ENCODE measurements at regions not wholly inside any gene's neighbourhood (a gene's known extent, or its start where the extent isn't known, plus 50 kb on each side); places are given as distances from the start of the nearest gene placed in this dataset.

DNA sequence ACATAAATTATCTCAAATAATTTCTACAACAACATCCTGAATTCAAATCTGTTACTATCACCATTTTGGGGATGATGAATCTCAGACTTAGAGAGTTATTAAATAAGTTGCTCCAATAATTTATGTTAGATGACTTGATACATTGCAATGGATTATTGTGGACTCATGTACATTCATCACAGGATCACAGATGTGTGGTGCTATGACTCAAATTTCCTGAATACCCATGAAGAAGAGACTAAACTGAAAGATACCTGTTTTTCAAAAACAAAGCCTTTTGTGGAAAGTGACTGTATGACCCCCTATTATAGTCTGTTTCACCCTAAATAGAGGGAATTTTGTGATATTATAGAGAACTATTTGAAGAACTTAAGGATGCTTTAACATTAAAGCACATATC is 315.0 kb downstream of the PLA2G4A start:
- H3K27me3 ChIP-seq (replicated peaks in 1 of 7) = no peaks in the 10 kb centered on the region
- intact Hi-C loops (cut with DNase I; ENCODE audit: low total_unique reads) = no loop called here
- DNase-seq = no peak
- H3K36me3 ChIP-seq = no peaks in the 10 kb centered on the region
- no peak overlapping the region for H3K4me3 ChIP-seq
- no peak for TF ChIP-seq POLR2A (IDR thresholded peaks at IDR 0.05)
- no peak for TF ChIP-seq POLR2AphosphoS5 (IDR thresholded peaks at IDR 0.05)
- TF ChIP-seq, protein P1, sequence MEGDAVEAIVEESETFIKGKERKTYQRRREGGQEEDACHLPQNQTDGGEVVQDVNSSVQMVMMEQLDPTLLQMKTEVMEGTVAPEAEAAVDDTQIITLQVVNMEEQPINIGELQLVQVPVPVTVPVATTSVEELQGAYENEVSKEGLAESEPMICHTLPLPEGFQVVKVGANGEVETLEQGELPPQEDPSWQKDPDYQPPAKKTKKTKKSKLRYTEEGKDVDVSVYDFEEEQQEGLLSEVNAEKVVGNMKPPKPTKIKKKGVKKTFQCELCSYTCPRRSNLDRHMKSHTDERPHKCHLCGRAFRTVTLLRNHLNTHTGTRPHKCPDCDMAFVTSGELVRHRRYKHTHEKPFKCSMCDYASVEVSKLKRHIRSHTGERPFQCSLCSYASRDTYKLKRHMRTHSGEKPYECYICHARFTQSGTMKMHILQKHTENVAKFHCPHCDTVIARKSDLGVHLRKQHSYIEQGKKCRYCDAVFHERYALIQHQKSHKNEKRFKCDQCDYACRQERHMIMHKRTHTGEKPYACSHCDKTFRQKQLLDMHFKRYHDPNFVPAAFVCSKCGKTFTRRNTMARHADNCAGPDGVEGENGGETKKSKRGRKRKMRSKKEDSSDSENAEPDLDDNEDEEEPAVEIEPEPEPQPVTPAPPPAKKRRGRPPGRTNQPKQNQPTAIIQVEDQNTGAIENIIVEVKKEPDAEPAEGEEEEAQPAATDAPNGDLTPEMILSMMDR (IDR thresholded peaks at IDR 0.05 in 8 of 11, conservative IDR thresholded peaks at IDR 0.05 in 3 of 11) = no peak
- H3K4me1 ChIP-seq = no peaks in the 10 kb centered on the region
- no peak overlapping the region for H3K27ac ChIP-seq
- H3K9me3 ChIP-seq = peaks cover 0 to 16% (median 4%) of the 10 kb centered on the region in 8 donors

DNA sequence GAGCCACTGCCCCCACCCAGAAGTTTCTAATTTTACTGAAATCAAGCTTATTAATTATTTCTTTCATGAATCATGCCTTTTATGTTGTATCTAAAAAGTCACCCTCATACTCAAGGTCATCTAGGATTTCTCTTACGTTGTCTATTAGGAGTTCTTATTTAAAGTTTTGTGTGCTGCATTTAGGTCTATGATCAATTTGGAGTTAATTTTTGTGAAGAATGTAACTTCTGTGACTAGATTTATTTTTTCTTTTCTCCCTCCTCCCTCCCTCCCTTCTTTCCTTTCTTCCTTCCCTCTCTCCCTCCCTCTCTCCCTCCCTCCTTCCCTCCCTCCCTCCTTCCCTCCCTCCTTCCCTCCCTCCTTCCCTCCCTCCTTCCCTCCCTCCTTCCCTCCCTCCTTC is 317.6 kb downstream of the PLA2G4A start:
- intact Hi-C loops (cut with DNase I; ENCODE audit: low total_unique reads) = no loop called here

DNA sequence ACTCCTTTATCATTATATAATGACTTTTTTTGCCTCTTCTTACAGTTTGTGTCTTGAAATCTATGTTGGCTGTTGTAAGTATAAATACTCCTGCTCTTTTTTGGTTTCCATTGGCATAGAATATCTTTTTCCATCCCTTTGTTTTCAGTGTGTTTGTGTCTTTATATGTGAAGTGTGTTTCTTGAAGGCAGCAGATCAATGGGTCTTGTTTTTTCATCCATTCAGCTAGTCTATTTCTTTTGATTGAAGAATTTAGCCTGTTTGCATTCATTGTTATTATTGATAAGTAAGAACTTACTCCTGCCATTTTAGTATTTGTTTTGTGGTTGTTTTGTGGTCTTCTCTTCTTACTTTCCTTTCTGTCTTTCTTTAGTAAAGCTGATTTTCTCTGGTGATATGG is 322.8 kb downstream of the PLA2G4A start:
- Histone ChIP-seq H3K36me3 (no peaks in the 10 kb centered on the region), H3K4me3 (no peak overlapping the region), H3K27me3 (replicated peaks in 1 of 7) (no peaks in the 10 kb centered on the region), H3K9me3 (peaks cover 0 to 76% (median 46%) of the 10 kb centered on the region in 8 donors), H3K27ac (no peak overlapping the region), H3K4me1 (no peaks in the 10 kb centered on the region)
- intact Hi-C loops (cut with DNase I; ENCODE audit: low total_unique reads) = no loop called here
- no peak for DNase-seq
- TF ChIP-seq POLR2AphosphoS5 (IDR thresholded peaks at IDR 0.05) (no peak), POLR2A (IDR thresholded peaks at IDR 0.05) (no peak)
- TF ChIP-seq, protein P1 (IDR thresholded peaks at IDR 0.05 in 8 of 11, conservative IDR thresholded peaks at IDR 0.05 in 3 of 11) = no peak

More for the DNA sequence above, 317.6 kb downstream of the PLA2G4A start:
- Histone ChIP-seq H3K27ac (no peak overlapping the region), H3K4me3 (no peak overlapping the region), H3K9me3 (peaks cover 0 to 40% (median 15%) of the 10 kb centered on the region in 8 donors), H3K36me3 (no peaks in the 10 kb centered on the region), H3K27me3 (replicated peaks in 1 of 7) (no peaks in the 10 kb centered on the region), H3K4me1 (no peaks in the 10 kb centered on the region)
- TF ChIP-seq, protein P1 (IDR thresholded peaks at IDR 0.05 in 8 of 11, conservative IDR thresholded peaks at IDR 0.05 in 3 of 11) = no peak
- WGBS, 5 donors = 0 to 96% (median 39%) methylated on average over 1 of the region's 1 CpG
- DNase-seq = no peak

DNA sequence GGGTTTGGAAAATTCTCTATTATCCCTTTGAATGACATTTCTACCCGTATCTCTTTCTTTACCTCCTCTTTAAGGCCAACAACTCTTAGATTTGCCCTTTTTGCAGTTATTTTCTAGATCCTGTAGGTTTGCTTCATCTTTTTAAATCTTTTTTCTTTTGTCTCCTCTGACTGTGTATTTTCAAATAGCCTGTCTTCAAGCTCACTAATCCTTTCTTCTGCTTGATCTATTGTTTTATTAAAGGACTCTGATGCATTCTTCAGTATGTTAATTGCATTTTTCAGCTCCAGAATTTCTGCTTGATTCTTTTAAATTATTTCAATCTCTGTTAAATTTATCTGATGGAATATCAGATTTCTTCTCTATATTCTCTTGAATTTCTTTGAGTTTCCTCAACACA is 324.3 kb downstream of the PLA2G4A start:
- intact Hi-C loops (cut with DNase I; ENCODE audit: low total_unique reads) = no loop called here

More for the DNA sequence above, 324.3 kb downstream of the PLA2G4A start:
- Histone ChIP-seq H3K9me3 (peaks cover 0 to 73% (median 44%) of the 10 kb centered on the region in 8 donors), H3K4me3 (no peak overlapping the region), H3K36me3 (no peaks in the 10 kb centered on the region), H3K27ac (no peak overlapping the region), H3K27me3 (replicated peaks in 1 of 7) (no peaks in the 10 kb centered on the region), H3K4me1 (no peaks in the 10 kb centered on the region)
- 0 to 95% (median 43%) methylated on average over 1 of the region's 1 CpG for WGBS, 5 donors
- DNase-seq = no peak
- TF ChIP-seq POLR2A (IDR thresholded peaks at IDR 0.05) = no peak
- no peak for TF ChIP-seq POLR2AphosphoS5 (IDR thresholded peaks at IDR 0.05)
- TF ChIP-seq, protein P1 (IDR thresholded peaks at IDR 0.05 in 8 of 11, conservative IDR thresholded peaks at IDR 0.05 in 3 of 11) = no peak
